Adrenal gland (tissue), 9 donors: ENCODE measurements at regions not wholly inside any gene's neighbourhood (a gene's known extent, or its start where the extent isn't known, plus 50 kb on each side); places are given as distances from the start of the nearest gene placed in this dataset.

Experiments used
- DNase-seq, 7 donors: peaks; one replicate each; pipeline ENCODE4 v3.0.0-alpha.2; 2019 to 2020
- H3K27ac ChIP-seq, 5 donors: fragments of 200-600 bp; sonication (generic) in 4 of 5; 1 replicate in 3 of 5; 2 replicates in 2 of 5; pipeline versions ENCODE4 v1.5.1 to v1.8.0; 2016 to 2020; ENCODE audit warnings: mild to moderate bottlenecking in 1 of 5
- H3K27me3 ChIP-seq: fragments of 200-600 bp; 2 replicates; pipeline ENCODE4 v1.8.0; 2021
- H3K36me3 ChIP-seq, 2 donors: fragments of 200-600 bp; replicated peaks in 1 of 2; 1 replicate in 1 of 2; 2 replicates in 1 of 2; pipeline versions ENCODE4 v1.5.1 to v1.8.0; 2018 to 2022
- H3K4me1 ChIP-seq, 2 donors: fragments of 200-600 bp; replicated peaks in 1 of 2; 1 replicate in 1 of 2; 2 replicates in 1 of 2; pipeline versions ENCODE4 v1.5.1 to v1.8.0; 2018 to 2021
- H3K4me3 ChIP-seq, 4 donors: fragments of 200-600 bp; sonication (generic) in 3 of 4; one replicate each; pipeline ENCODE4 v1.5.1; 2016 to 2018
- H3K9me3 ChIP-seq, 3 donors: fragments of 200-600 bp; sonication (generic) in 1 of 3; replicated peaks in 1 of 3; 1 replicate in 2 of 3; 2 replicates in 1 of 3; pipeline versions ENCODE4 v1.5.1 to v1.8.0; 2016 to 2021
- CTCF ChIP-seq, 6 experiments: fragments of 450-650 bp in 4 of 6; fragments of 200-600 bp in 2 of 6; sonication (generic) in 1 of 6; IDR thresholded peaks; 1 replicate in 5 of 6; 2 replicates in 1 of 6; pipeline versions ENCODE4 v1.5.1 to v1.8.0; 2016 to 2021; ENCODE audit warnings: antibody characterized with exemption in 6 of 6, mild to moderate bottlenecking in 2 of 6, moderate library complexity in 1 of 6
- POLR2A ChIP-seq, 2 donors: fragments of 450-650 bp; IDR thresholded peaks; one replicate each; pipeline ENCODE4 v1.6.1; 2017; ENCODE audit warnings: antibody characterized with exemption in 2 of 2, mild to moderate bottlenecking in 2 of 2, moderate library complexity in 1 of 2
- WGBS, 4 donors: extraction: QIAGEN DNeasy Blood & Tissue Kit in 2 of 4; methylation state at CpG; one replicate each; pipeline versions ENCODE4 v1.1.5 to v1.1.7; 2013 to 2017; 5-methylcytosine and 5-hydroxymethylcytosine counted together
- intact Hi-C, 2 donors: fragments of 100-400 bp; cut with DNase I; formaldehyde crosslinking; loops; one replicate each; pipeline versions ENCODE4 v1.14.1 to v1.15.0; 2022 to 2023
- donor health status: healthy with polysubstance abuse.
- donor health status: Bipolar disorder and iron deficiency.
- donor health status: DM: yes; HTN: yes; CAD: no.
- donor health status: DM: no; HTN: no; CAD: no.
- donor health status: DM: no; HTN: no; CAD: no.

DNA sequence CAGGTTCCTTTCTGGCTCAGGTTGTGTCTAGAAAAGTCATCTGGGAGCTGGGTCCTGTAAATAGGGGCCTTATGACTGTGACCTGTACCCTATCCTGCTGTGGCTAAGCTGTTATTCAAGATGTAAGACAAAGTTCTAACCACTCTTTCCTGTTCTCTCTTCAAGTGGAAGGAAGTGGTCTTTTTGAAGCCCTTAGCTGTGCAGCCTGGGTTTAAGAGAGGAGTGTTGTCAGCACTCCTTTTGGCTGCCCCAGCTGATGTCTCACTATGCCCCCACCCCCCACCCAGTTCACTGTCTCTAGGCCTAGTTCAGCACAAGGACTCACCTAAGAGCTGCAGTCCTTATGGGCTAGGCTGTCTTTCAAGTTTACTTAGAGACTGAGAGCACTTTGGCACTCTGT lies 1069.5 kb downstream of the FAM133A start:
- intact Hi-C loops, result loop anchor here in 1 of 2 donors (10.0 kb wide), 1 partner anchor 61 kb away; no protein-coding TSS in a partner anchor
- DNase-seq, result no peak
- Histone ChIP-seq H3K4me1 (no peaks in the 10 kb centered on the region), H3K36me3 (no peaks in the 10 kb centered on the region), H3K27ac (no peak overlapping the region), H3K4me3 (no peak overlapping the region), H3K27me3 (peaks cover 3% of the 10 kb centered on the region), H3K9me3 (no peaks in the 10 kb centered on the region)
- TF ChIP-seq CTCF (IDR thresholded peaks at IDR 0.05) (no peak), POLR2A (IDR thresholded peaks at IDR 0.05) (no peak)

DNA sequence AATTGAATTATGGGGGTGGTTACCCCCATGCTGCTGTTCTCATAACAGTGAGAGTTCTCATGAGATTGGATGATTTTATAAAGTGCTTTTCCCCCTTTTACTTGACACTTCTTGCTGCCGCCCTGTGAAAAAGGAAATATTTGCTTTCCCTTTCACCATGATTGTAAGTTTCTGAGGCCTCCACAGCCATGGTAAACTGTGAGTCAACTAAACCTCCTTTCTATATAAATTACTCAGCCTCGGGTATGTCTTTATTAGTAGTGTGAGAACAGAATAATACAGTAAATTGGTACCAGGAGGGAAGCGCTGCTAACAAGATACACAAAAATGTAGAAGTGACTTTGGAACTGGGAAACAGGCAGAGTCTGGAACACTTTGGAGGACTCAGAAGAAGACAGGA lies 1070.8 kb downstream of the FAM133A start:
- Histone ChIP-seq H3K4me1 (no peaks in the 10 kb centered on the region), H3K36me3 (no peaks in the 10 kb centered on the region), H3K4me3 (no peak overlapping the region), H3K27ac (no peak overlapping the region), H3K27me3 (peaks cover 3% of the 10 kb centered on the region), H3K9me3 (no peaks in the 10 kb centered on the region)
- DNase-seq, result no peak
- TF ChIP-seq CTCF (IDR thresholded peaks at IDR 0.05), result no peak
- TF ChIP-seq POLR2A (IDR thresholded peaks at IDR 0.05), result no peak
- intact Hi-C loops, result loop anchor here in 1 of 2 donors (10.0 kb wide), 1 partner anchor 60 kb away; no protein-coding TSS in a partner anchor
- WGBS, 4 donors, result 68 to 83% (median 71%) methylated on average over 3 of the region's 3 CpGs

- no peaks in the 10 kb centered on the region for H3K36me3 ChIP-seq
- TF ChIP-seq POLR2A (IDR thresholded peaks at IDR 0.05) (no peak), CTCF (IDR thresholded peaks at IDR 0.05) (no peak)
- intact Hi-C loops, result no loop called here
Observed at GRCh38 chrX:94751611-94752010, 1077.6 kb downstream of the FAM133A start.

GRCh38 chrX:94752434-94753169 lies 1078.6 kb downstream of the FAM133A start:
- 76 to 89% (median 83%) methylated on average over 3 of the region's 3 CpGs for WGBS, 4 donors

More at GRCh38 chrX:94751611-94752010, 1077.6 kb downstream of the FAM133A start:
- H3K4me3 ChIP-seq, result no peak overlapping the region
- H3K27ac ChIP-seq, result no peak overlapping the region
- H3K9me3 ChIP-seq, result no peaks in the 10 kb centered on the region
- no peaks in the 10 kb centered on the region for H3K4me1 ChIP-seq
- H3K27me3 ChIP-seq, result no peaks in the 10 kb centered on the region
- DNase-seq, result no peak

More at GRCh38 chrX:94752434-94753169, 1078.6 kb downstream of the FAM133A start:
- Histone ChIP-seq H3K4me3 (no peak overlapping the region), H3K4me1 (no peaks in the 10 kb centered on the region), H3K27me3 (no peaks in the 10 kb centered on the region), H3K27ac (no peak overlapping the region), H3K36me3 (no peaks in the 10 kb centered on the region), H3K9me3 (no peaks in the 10 kb centered on the region)
- intact Hi-C loops, result no loop called here
- TF ChIP-seq POLR2A (IDR thresholded peaks at IDR 0.05) (no peak), CTCF (IDR thresholded peaks at IDR 0.05) (no peak)
- no peak for DNase-seq
